Fibroblast of lung (primary cell): ENCODE measurements at regions not wholly inside any gene's neighbourhood (a gene's known extent, or its start where the extent isn't known, plus 50 kb on each side); places are given as distances from the start of the nearest gene placed in this dataset.

Experiments used
- DNase-seq, 2 donors: peaks; one replicate each; pipeline versions ENCODE4 v3.0.0 to v3.0.0-alpha.2; 2010; ENCODE audit warnings: low read depth in 2 of 2
- H2AFZ ChIP-seq: 2 replicates; pipeline ENCODE4 v1.5.1; 2012; ENCODE audit warnings: low read length, control low read depth, inconsistent platforms
- H3K27ac ChIP-seq: 2 replicates; pipeline ENCODE4 v1.5.1; 2011; ENCODE audit warnings: low read length, control low read depth; ENCODE audit not compliant: insufficient read depth
- H3K27me3 ChIP-seq: 2 replicates; pipeline ENCODE4 v1.5.1; 2011; ENCODE audit warnings: mild to moderate bottlenecking, low read length; ENCODE audit not compliant: control insufficient read depth, insufficient read depth
- H3K36me3 ChIP-seq: 2 replicates; pipeline ENCODE4 v1.5.1; 2011; ENCODE audit warnings: low read length; ENCODE audit not compliant: control insufficient read depth, insufficient read depth
- H3K4me1 ChIP-seq: 2 replicates; pipeline ENCODE4 v1.5.1; 2011; ENCODE audit warnings: low read length; ENCODE audit not compliant: control insufficient read depth, insufficient read depth; ENCODE audit errors: extremely low read depth
- H3K4me2 ChIP-seq: 2 replicates; pipeline ENCODE4 v1.5.1; 2011; ENCODE audit warnings: low read length, control low read depth; ENCODE audit not compliant: insufficient read depth; ENCODE audit errors: extremely low read depth
- H3K4me3 ChIP-seq, 4 experiments: fragments of 200-600 bp in 1 of 4; sonication (generic) in 1 of 4; replicated peaks in 1 of 4; 2 replicates each; pipeline ENCODE4 v1.5.1; 2011 to 2016; ENCODE audit warnings: low read length in 4 of 4, low read depth in 3 of 4, mild to moderate bottlenecking in 3 of 4, control low read depth in 2 of 4, inconsistent platforms in 1 of 4, mixed read lengths in 1 of 4; ENCODE audit not compliant: insufficient read depth in 1 of 4; ENCODE audit errors: control extremely low read depth in 1 of 4
- H3K79me2 ChIP-seq: 2 replicates; pipeline ENCODE4 v1.5.1; 2012; ENCODE audit warnings: mild to moderate bottlenecking, low read length, inconsistent platforms; ENCODE audit not compliant: control insufficient read depth, insufficient read depth
- H3K9ac ChIP-seq: 2 replicates; pipeline ENCODE4 v1.5.1; 2011; ENCODE audit warnings: mild to moderate bottlenecking, low read length, control low read depth; ENCODE audit not compliant: insufficient read depth
- H3K9me3 ChIP-seq: 2 replicates; pipeline ENCODE4 v1.5.1; 2012; ENCODE audit warnings: low read depth, low read length; ENCODE audit not compliant: control insufficient read depth, insufficient read depth
- H4K20me1 ChIP-seq: 2 replicates; pipeline ENCODE4 v1.5.1; 2011; ENCODE audit warnings: low read length; ENCODE audit not compliant: control insufficient read depth, insufficient read depth; ENCODE audit errors: extremely low read depth
- CTCF ChIP-seq, 2 donors: IDR thresholded peaks in 1 of 2; conservative IDR thresholded peaks in 1 of 2; 1 replicate in 1 of 2; 2 replicates in 1 of 2; pipeline ENCODE4 v1.5.1; 2011 to 2012; ENCODE audit warnings: low read length in 2 of 2, control low read depth in 1 of 2, inconsistent platforms in 1 of 2, low read depth in 1 of 2, mild to moderate bottlenecking in 1 of 2
- EZH2 ChIP-seq: IDR thresholded peaks from 2 replicates; pipeline ENCODE4 v1.5.1; 2012; ENCODE audit warnings: low read length, control low read depth, mild to moderate bottlenecking; ENCODE audit errors: missing control alignments

- no peaks in the 10 kb centered on the region for H3K9me3 ChIP-seq
- H3K4me3 ChIP-seq: no peak overlapping the region
- H3K9ac ChIP-seq: no peak overlapping the region
- TF ChIP-seq CTCF (conservative IDR thresholded peaks at IDR 0.05 in 1 of 2, IDR thresholded peaks at IDR 0.05 in 1 of 2; ENCODE audit: low read depth in 1 of 2, low read length in 2 of 2) (no peak), EZH2 (no peak)
- no peaks in the 10 kb centered on the region for H3K36me3 ChIP-seq
- no peak for DNase-seq
- no peaks in the 10 kb centered on the region for H3K4me1 ChIP-seq
- no peak overlapping the region for H3K27ac ChIP-seq
- no peaks in the 10 kb centered on the region for H4K20me1 ChIP-seq
- no peak overlapping the region for H2AFZ ChIP-seq
- no peaks in the 10 kb centered on the region for H3K79me2 ChIP-seq
- H3K27me3 ChIP-seq: peaks cover 2% of the 10 kb centered on the region
- H3K4me2 ChIP-seq: no peak overlapping the region
Measured at GRCh38 chr5:62005551-62005950, 300.5 kb upstream of the KIF2A start.

GRCh38 chr5:62007457-62007856 is 298.5 kb upstream of the KIF2A start:
- DNase-seq: no peak
- no peak for TF ChIP-seq EZH2
- TF ChIP-seq CTCF (conservative IDR thresholded peaks at IDR 0.05 in 1 of 2, IDR thresholded peaks at IDR 0.05 in 1 of 2; ENCODE audit: low read depth in 1 of 2, low read length in 2 of 2): no peak

GRCh38 chr5:62011089-62011664 is 294.8 kb upstream of the KIF2A start:
- Histone ChIP-seq H3K4me1 (no peaks in the 10 kb centered on the region), H3K4me3 (no peak overlapping the region), H3K79me2 (no peaks in the 10 kb centered on the region), H3K4me2 (no peak overlapping the region), H3K9me3 (no peaks in the 10 kb centered on the region), H3K27me3 (peaks cover 2% of the 10 kb centered on the region), H2AFZ (no peak overlapping the region), H3K36me3 (no peaks in the 10 kb centered on the region), H3K9ac (no peak overlapping the region), H3K27ac (no peak overlapping the region), H4K20me1 (no peaks in the 10 kb centered on the region)
- TF ChIP-seq EZH2 (no peak), CTCF (conservative IDR thresholded peaks at IDR 0.05 in 1 of 2, IDR thresholded peaks at IDR 0.05 in 1 of 2; ENCODE audit: low read depth in 1 of 2, low read length in 2 of 2) (no peak)
- DNase-seq: no peak

More at GRCh38 chr5:62007457-62007856, 298.5 kb upstream of the KIF2A start:
- H3K36me3 ChIP-seq: no peaks in the 10 kb centered on the region
- H2AFZ ChIP-seq: no peak overlapping the region
- no peak overlapping the region for H3K9ac ChIP-seq
- no peak overlapping the region for H3K4me3 ChIP-seq
- H3K79me2 ChIP-seq: no peaks in the 10 kb centered on the region
- no peaks in the 10 kb centered on the region for H4K20me1 ChIP-seq
- H3K27me3 ChIP-seq: peaks cover 2% of the 10 kb centered on the region
- H3K9me3 ChIP-seq: no peaks in the 10 kb centered on the region
- H3K4me2 ChIP-seq: no peak overlapping the region
- no peaks in the 10 kb centered on the region for H3K4me1 ChIP-seq
- no peak overlapping the region for H3K27ac ChIP-seq
